Fibroblast of villous mesenchyme (primary cell): ENCODE measurements at regions not wholly inside any gene's neighbourhood (a gene's known extent, or its start where the extent isn't known, plus 50 kb on each side); places are given as distances from the start of the nearest gene placed in this dataset.

Experiments used
- DNase-seq: peaks from one replicate; pipeline ENCODE4 v3.0.0-alpha.2; 2010; ENCODE audit warnings: low read depth
- H3K4me3 ChIP-seq: 2 replicates; pipeline ENCODE4 v1.5.1; 2011; ENCODE audit warnings: low read depth, mild to moderate bottlenecking, low read length
- CTCF ChIP-seq: IDR thresholded peaks from 2 replicates; pipeline ENCODE4 v1.5.1; 2012; ENCODE audit warnings: low read depth, mild to moderate bottlenecking, low read length; ENCODE audit not compliant: insufficient read depth

GRCh38 chr2:11997142-11997541, 250.7 kb downstream of the LPIN1 start:
- no peak for TF ChIP-seq CTCF
- H3K4me3 ChIP-seq: no peak overlapping the region
- DNase-seq: no peak

GRCh38 chr2:11998218-11998617, 251.8 kb downstream of the LPIN1 start:
- TF ChIP-seq CTCF: no peak
- H3K4me3 ChIP-seq: no peak overlapping the region
- peak; percentile 78 for DNase-seq

- no peak for DNase-seq
These were observed 252.4 kb downstream of the LPIN1 start for GRCh38 chr2:11998626-11999378.

GRCh38 chr2:12001621-12002020, 255.2 kb downstream of the LPIN1 start:
- DNase-seq: no peak
- H3K4me3 ChIP-seq: no peak overlapping the region
- TF ChIP-seq CTCF: no peak

More at GRCh38 chr2:11998626-11999378, 252.4 kb downstream of the LPIN1 start:
- no peak for TF ChIP-seq CTCF
- no peak overlapping the region for H3K4me3 ChIP-seq

GRCh38 chr2:12002215-12002614, 255.8 kb downstream of the LPIN1 start:
- no peak for DNase-seq
- no peak overlapping the region for H3K4me3 ChIP-seq
- TF ChIP-seq CTCF: no peak

- no peak for DNase-seq
- no peak overlapping the region for H3K4me3 ChIP-seq
- TF ChIP-seq CTCF: no peak
These were observed 258.3 kb downstream of the LPIN1 start for GRCh38 chr2:12004713-12005112.
